Suprapubic skin (tissue), 4 donors: ENCODE measurements at regions not wholly inside any gene's neighbourhood (a gene's known extent, or its start where the extent isn't known, plus 50 kb on each side); places are given as distances from the start of the nearest gene placed in this dataset.
"Not testable (repeated sequence)": the region's sequence is repeated elsewhere in the genome, so short reads cannot be mapped to it uniquely, and the experiment has no call there.

Experiments
- EP300 ChIP-seq: sonication (generic); formaldehyde crosslinking; IDR thresholded peaks from one replicate; pipeline ENCODE4 v1.6.1; 2017; ENCODE audit warnings: antibody characterized with exemption
- POLR2A ChIP-seq, 2 donors: fragments of 450-650 bp; IDR thresholded peaks; one replicate each; pipeline ENCODE4 v1.6.1; 2017; ENCODE audit warnings: antibody characterized with exemption in 2 of 2, mild to moderate bottlenecking in 2 of 2, moderate library complexity in 2 of 2
- POLR2AphosphoS5 ChIP-seq, 3 donors: sonication (generic); formaldehyde crosslinking; IDR thresholded peaks; one replicate each; pipeline ENCODE4 v1.6.1; 2017; ENCODE audit warnings: antibody characterized with exemption in 3 of 3
- TF ChIP-seq, protein P1 (sequence below), 2 donors: fragments of 200-600 bp in 1 of 2; fragments of 450-650 bp in 1 of 2; sonication (generic) in 1 of 2; IDR thresholded peaks; one replicate each; pipeline ENCODE4 v1.5.1; 2016 to 2019; ENCODE audit warnings: antibody characterized with exemption in 2 of 2, mild to moderate bottlenecking in 1 of 2, moderate library complexity in 1 of 2

- TF ChIP-seq, protein P1, sequence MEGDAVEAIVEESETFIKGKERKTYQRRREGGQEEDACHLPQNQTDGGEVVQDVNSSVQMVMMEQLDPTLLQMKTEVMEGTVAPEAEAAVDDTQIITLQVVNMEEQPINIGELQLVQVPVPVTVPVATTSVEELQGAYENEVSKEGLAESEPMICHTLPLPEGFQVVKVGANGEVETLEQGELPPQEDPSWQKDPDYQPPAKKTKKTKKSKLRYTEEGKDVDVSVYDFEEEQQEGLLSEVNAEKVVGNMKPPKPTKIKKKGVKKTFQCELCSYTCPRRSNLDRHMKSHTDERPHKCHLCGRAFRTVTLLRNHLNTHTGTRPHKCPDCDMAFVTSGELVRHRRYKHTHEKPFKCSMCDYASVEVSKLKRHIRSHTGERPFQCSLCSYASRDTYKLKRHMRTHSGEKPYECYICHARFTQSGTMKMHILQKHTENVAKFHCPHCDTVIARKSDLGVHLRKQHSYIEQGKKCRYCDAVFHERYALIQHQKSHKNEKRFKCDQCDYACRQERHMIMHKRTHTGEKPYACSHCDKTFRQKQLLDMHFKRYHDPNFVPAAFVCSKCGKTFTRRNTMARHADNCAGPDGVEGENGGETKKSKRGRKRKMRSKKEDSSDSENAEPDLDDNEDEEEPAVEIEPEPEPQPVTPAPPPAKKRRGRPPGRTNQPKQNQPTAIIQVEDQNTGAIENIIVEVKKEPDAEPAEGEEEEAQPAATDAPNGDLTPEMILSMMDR (IDR thresholded peaks at IDR 0.05), result not testable (repeated sequence)
- not testable (repeated sequence) for TF ChIP-seq EP300; POLR2AphosphoS5 (IDR thresholded peaks at IDR 0.05); POLR2A (IDR thresholded peaks at IDR 0.05)
Measured at GRCh38 chr9:78704153-78704552, 407.2 kb downstream of the PSAT1 start.
